Vagina (tissue), 2 donors: ENCODE measurements at regions not wholly inside any gene's neighbourhood (a gene's known extent, or its start where the extent isn't known, plus 50 kb on each side); places are given as distances from the start of the nearest gene placed in this dataset.
"Not testable (repeated sequence)": the region's sequence is repeated elsewhere in the genome, so short reads cannot be mapped to it uniquely, and the experiment has no call there.

Experiments used
- DNase-seq, 2 donors: peaks; one replicate each; pipeline ENCODE4 v3.0.0-alpha.2; 2017; ENCODE audit errors: extremely low spot score in 2 of 2
- H3K27ac ChIP-seq: fragments of 200-600 bp; sonication (generic); one replicate; pipeline ENCODE4 v1.5.1; 2019
- H3K27me3 ChIP-seq: fragments of 200-600 bp; sonication (generic); one replicate; pipeline ENCODE4 v1.5.1; 2019
- H3K36me3 ChIP-seq, 2 donors: fragments of 200-600 bp; sonication (generic); one replicate each; pipeline ENCODE4 v1.5.1; 2017 to 2019
- H3K4me1 ChIP-seq: fragments of 200-600 bp; sonication (generic); one replicate; pipeline ENCODE4 v1.5.1; 2019
- H3K4me3 ChIP-seq, 2 donors: fragments of 200-600 bp; sonication (generic); 1 replicate in 1 of 2; 2 replicates in 1 of 2; pipeline ENCODE4 v1.5.1; 2016 to 2019
- H3K9me3 ChIP-seq: fragments of 200-600 bp; sonication (generic); one replicate; pipeline ENCODE4 v1.5.1; 2019
- CTCF ChIP-seq, 3 experiments: fragments of 450-650 bp in 2 of 3; fragments of 200-600 bp in 1 of 3; sonication (generic) in 1 of 3; IDR thresholded peaks; one replicate each; pipeline ENCODE4 v1.5.1; 2017 to 2019; ENCODE audit warnings: antibody characterized with exemption in 3 of 3, mild to moderate bottlenecking in 2 of 3, moderate library complexity in 2 of 3
- POLR2A ChIP-seq, 2 donors: fragments of 450-650 bp; IDR thresholded peaks; one replicate each; pipeline ENCODE4 v1.6.1; 2017; ENCODE audit warnings: antibody characterized with exemption in 2 of 2, mild to moderate bottlenecking in 2 of 2, moderate library complexity in 2 of 2
- POLR2AphosphoS5 ChIP-seq, 2 donors: sonication (generic); formaldehyde crosslinking; IDR thresholded peaks; one replicate each; pipeline ENCODE4 v1.9.0; 2017; ENCODE audit warnings: antibody characterized with exemption in 2 of 2, mild to moderate bottlenecking in 2 of 2, low read depth in 1 of 2; ENCODE audit not compliant: insufficient read depth in 1 of 2
- intact Hi-C: fragments of 100-400 bp; cut with DNase I; formaldehyde crosslinking; loops from one replicate; pipeline ENCODE4 v1.15.1; 2023

DNA sequence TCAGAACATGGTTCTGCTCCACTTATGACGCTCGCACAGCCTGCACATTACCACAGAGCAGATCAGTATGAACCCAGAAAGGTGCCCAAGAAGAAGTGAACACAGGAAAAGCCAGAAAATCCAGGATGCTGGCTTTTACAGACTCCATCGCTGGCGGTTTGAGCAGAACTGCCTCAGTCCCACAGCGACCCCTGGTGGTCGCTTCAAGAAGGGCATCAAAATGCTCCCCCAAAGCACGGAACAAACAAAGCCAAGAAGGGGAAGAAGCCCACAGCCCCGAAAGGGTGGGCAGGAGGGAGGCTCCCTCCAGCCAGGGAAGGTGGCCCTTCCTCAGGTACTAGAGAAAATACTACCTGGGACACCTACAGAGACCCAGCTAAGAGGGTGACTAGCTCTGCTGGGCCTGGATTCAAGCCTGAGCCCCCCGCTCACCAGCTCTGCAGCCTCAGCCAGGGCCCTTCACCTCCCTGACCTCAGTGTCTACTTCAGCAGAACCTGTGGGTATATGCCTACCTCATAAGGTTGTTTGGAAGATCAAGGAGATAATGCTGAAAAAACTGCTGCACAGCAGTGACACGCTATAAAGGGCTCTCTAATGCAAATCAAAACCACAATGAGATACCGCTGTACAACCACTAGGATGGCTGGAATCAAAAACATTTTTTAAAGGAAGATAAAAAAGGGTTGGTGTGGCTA, 98.1 kb downstream of the NCOR2 start:
- intact Hi-C loops, result no loop called here
- Histone ChIP-seq H3K27ac (no peak overlapping the region), H3K4me1 (no peaks in the 10 kb centered on the region), H3K4me3 (no peak overlapping the region), H3K27me3 (no peaks in the 10 kb centered on the region), H3K9me3 (no peaks in the 10 kb centered on the region), H3K36me3 (peaks cover 0 to 66% of the 10 kb centered on the region in 2 donors)
- no peak for DNase-seq
- TF ChIP-seq CTCF (IDR thresholded peaks at IDR 0.05) (peak in 2 of 3 experiments; percentile 34 to 47), POLR2AphosphoS5 (IDR thresholded peaks at IDR 0.05; ENCODE audit: insufficient read depth in 1 of 2, low read depth in 1 of 2) (no peak), POLR2A (IDR thresholded peaks at IDR 0.05) (no peak)

DNA sequence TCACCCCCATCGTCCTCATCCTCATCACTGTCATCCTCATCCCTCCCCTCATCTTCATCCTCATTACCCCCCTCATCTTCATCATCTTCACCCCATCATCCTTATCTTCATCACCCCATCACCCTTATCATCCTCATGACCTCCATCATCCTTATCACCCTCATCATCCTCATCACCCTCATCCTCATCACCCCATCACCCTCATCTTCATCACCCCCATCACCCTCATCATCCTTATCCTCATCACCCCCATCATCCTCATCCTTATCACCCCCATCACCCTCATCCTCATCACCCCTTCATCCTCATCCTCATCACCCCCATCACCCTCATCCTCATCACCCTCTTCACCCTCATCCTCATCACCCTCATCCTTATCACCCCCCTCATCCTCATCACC, 99.9 kb downstream of the NCOR2 start:
- not testable (repeated sequence) for DNase-seq
- H3K36me3 ChIP-seq, result peaks cover 0 to 52% of the 10 kb centered on the region in 2 donors

DNA sequence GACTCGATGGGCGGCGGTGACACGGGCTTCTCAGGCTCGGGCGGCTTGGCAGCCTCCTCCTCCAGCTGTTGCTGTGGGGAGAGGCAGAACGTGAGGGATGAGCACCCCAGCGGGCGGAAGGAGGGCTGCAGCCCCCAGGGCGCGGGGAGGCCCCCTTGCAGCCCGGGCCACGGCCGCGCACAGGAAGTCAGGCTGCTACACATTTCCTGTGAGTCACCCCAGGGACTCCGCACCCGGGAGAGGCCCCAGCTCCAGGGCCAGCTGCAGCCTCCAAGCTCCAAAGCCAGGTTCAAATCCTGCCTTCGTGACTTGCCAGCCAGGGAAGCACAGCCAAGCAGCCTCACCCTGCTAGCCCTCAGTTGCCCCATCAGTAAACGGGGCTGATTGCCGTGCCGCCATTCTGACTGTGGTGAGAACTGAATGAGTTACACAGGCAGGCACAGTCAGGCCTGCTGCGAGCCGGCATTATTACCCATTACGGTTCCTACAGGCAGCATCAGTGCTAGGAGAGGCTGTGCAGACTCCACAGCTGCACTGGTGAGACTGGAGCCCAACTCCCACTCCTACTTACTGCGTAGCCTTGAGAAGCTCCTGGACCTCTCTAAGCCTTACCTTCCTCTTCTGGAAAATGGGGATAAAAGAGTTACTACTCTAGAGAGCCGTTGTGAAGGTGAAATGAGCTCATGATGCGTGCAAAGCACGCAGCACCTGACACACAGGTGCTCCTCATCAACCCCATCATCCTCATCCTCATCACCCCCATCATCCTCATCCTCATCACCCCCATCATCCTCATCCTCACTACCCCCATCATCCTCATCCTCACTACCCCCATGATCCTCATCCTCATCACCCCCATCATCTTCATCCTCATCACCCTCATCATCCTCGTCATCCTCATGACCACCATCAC, 100.9 kb downstream of the NCOR2 start:
- Histone ChIP-seq H3K4me1 (no peaks in the 10 kb centered on the region), H3K27me3 (no peaks in the 10 kb centered on the region), H3K9me3 (no peaks in the 10 kb centered on the region), H3K36me3 (peaks cover 0 to 47% of the 10 kb centered on the region in 2 donors), H3K27ac (peak overlapping the region; percentile 39), H3K4me3 (no peak overlapping the region)
- intact Hi-C loops, result no loop called here
- no peak for DNase-seq
- TF ChIP-seq POLR2A (IDR thresholded peaks at IDR 0.05) (no peak), POLR2AphosphoS5 (IDR thresholded peaks at IDR 0.05; ENCODE audit: insufficient read depth in 1 of 2, low read depth in 1 of 2) (peak in 1 of 2 donors; percentile 52), CTCF (IDR thresholded peaks at IDR 0.05) (no peak)

More for the DNA sequence above, 99.9 kb downstream of the NCOR2 start:
- H3K4me1 ChIP-seq, intact Hi-C loops, H3K4me3 ChIP-seq, H3K27me3 ChIP-seq, H3K9me3 ChIP-seq, H3K27ac ChIP-seq: not testable (repeated sequence)

DNA sequence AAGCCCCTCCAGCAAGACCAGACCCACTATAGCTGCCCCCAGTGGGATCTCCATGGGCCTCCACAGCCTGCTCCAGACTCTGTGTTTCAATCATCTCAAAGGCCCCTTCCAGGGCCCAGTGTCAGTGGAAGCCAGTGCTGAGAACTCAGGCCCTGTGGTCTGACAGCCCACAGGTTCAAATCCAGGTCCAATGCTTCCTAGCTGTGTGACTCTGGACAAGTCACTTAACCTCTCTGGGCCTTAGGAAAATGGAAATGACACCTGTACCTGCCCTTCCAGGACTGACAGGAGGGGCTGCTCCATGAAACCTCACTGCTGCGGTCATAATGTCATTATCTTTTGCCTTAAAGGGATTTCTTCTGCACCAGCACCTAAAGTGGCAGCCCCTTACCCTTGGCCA, 101.9 kb downstream of the NCOR2 start:
- Histone ChIP-seq H3K27ac (no peak overlapping the region), H3K4me3 (no peak overlapping the region)
- TF ChIP-seq POLR2AphosphoS5 (IDR thresholded peaks at IDR 0.05; ENCODE audit: insufficient read depth in 1 of 2, low read depth in 1 of 2) (no peak), CTCF (IDR thresholded peaks at IDR 0.05) (no peak), POLR2A (IDR thresholded peaks at IDR 0.05) (no peak)

DNA sequence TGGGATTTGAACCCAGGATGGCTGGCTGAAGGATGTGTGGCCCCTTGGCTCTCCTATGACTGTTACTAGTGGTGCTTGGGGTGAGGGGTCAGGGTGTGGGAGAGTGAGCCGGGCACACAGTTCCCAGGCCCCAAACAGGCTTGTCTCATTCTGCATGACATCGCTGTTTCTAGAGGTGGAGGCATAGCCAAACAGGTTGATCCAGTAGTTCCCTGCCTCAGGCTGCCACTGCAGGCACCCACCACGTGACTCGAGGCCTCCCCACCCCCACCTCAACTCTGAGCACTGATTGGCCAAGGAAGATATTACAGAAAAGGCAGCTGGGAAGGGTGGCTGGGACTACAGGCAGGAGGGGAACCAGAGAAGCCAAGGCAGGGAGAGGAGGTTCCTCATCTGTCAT, 102.6 kb downstream of the NCOR2 start:
- TF ChIP-seq CTCF (IDR thresholded peaks at IDR 0.05), result no peak
- TF ChIP-seq POLR2A (IDR thresholded peaks at IDR 0.05), result no peak
- TF ChIP-seq POLR2AphosphoS5 (IDR thresholded peaks at IDR 0.05; ENCODE audit: insufficient read depth in 1 of 2, low read depth in 1 of 2), result no peak
- Histone ChIP-seq H3K9me3 (no peaks in the 10 kb centered on the region), H3K36me3 (peaks cover 0 to 36% of the 10 kb centered on the region in 2 donors), H3K27me3 (no peaks in the 10 kb centered on the region), H3K27ac (no peak overlapping the region), H3K4me3 (no peak overlapping the region), H3K4me1 (no peaks in the 10 kb centered on the region)
- DNase-seq, result no peak
- intact Hi-C loops, result no loop called here

More for the DNA sequence above, 101.9 kb downstream of the NCOR2 start:
- intact Hi-C loops, result no loop called here
- Histone ChIP-seq H3K27me3 (no peaks in the 10 kb centered on the region), H3K4me1 (no peaks in the 10 kb centered on the region), H3K36me3 (peaks cover 0 to 37% of the 10 kb centered on the region in 2 donors), H3K9me3 (no peaks in the 10 kb centered on the region)
- no peak for DNase-seq
